NK-92 treated with Interleukin-12 subunit alpha and Interleukin-12 subunit beta, amount 100 ng/mL, for 24 hours (cell line): ENCODE measurements at regions not wholly inside any gene's neighbourhood (a gene's known extent, or its start where the extent isn't known, plus 50 kb on each side); places are given as distances from the start of the nearest gene placed in this dataset.

Source experiments
- DNase-seq: peaks from one replicate; lab custom pipeline; 2025; lab: John Stamatoyannopoulos, UW

DNA sequence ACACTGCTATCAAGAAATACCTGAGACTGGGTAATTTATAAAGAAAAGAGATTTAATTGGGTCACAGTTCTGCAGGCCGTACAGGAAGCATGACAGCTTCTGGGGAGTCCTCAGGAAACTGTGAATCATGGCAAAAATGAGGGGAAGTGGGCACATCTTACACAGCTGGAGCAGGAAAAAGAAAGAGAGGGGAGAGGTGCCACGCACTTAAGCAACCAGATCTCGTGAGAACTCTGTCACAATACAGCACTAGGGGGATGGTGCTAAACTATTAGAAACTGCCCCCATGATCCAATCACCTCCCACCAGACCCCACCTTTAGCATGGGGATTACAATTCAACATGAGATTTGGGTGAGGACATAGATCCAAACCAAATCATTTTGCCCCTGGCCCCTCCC lies 105.5 kb upstream of the CPLX2 start:
- peak; percentile 26 for DNase-seq

DNA sequence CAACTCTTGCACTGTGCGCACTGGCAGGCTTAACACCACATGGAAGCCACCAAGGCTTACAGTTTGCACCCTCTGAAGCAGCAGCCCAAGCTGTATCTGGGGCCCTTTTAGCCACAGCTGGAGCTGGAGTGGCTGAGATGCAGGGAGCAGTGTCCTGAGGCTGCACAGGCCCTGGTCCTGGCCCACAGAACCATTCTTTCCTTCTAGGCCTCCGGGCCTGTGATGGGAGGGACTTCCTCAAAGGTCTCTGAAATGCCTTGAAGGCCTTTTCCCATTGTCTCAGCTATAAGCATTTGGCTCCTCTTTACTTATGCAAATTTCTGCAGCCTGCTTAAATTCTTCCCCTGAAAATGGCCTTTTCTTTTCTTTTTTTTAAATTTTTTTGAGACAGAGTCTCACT lies 104.4 kb upstream of the CPLX2 start:
- no peak for DNase-seq

DNA sequence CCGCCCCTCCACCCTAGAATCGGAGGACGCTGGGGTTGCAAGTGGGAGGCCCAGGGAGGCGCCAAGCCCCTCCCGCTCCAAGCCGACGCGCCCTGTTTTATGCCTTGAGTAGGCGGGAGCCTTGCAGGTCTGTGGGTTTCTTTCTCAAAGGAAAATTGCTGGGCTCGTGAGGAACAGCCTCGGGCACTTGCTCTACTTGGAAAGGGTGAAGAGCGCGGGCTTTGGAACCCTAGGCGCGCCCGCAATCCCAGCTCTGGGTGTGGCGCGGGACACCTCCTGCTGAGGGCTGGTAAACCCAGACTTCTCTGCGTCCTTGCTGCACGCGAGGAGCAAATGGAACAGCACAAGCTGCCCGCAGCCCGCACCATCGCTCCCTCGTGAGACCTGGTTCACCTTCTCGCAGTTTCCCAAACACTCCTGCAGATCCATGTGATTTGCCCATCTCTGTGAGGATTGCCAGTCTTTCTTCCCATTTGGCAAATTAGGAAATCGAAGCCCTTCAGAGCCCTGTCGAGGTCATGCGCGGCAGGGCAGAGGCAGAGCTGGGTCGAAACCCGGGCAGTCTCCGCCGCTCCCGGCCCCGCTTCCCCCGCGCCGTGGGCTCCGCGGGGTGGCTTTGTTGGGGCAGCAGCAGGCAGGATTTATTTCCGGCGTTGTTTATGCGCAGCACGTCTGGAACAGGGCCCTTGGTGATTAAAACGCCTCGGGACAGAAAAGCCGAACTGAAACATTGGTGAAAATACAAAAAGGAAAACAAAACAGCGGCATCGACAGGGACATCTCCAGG lies 98.4 kb upstream of the CPLX2 start:
- DNase-seq: no peak

DNA sequence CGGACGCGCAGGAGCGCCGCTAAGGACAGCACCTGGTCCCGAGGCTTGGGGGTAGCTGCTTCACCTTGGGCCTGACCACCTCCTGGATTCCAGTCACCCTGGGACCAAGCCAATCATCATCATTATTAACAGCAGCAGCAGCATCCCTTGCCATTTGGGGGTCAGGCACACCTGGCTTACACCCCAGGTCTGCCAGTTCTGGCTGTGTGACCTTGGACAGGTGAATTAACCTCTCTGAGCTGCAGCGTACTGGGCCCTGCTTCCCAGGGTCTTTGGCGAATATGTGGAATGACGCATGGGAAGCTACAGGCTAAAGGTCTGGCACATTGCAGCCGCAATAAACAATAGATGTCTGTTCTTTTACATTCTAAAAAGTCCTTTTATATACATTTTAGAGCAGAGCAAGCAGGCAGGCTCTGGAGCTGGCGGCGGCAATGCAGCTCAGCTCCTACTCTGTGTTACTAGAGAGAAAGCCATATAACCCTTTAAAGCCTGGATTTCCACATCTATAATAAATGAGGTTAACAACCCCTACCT lies 97.8 kb upstream of the CPLX2 start:
- DNase-seq: no peak

- no peak for DNase-seq
Measured at GRCh38 chr5:175775416-175775815, 96.0 kb upstream of the CPLX2 start.

DNA sequence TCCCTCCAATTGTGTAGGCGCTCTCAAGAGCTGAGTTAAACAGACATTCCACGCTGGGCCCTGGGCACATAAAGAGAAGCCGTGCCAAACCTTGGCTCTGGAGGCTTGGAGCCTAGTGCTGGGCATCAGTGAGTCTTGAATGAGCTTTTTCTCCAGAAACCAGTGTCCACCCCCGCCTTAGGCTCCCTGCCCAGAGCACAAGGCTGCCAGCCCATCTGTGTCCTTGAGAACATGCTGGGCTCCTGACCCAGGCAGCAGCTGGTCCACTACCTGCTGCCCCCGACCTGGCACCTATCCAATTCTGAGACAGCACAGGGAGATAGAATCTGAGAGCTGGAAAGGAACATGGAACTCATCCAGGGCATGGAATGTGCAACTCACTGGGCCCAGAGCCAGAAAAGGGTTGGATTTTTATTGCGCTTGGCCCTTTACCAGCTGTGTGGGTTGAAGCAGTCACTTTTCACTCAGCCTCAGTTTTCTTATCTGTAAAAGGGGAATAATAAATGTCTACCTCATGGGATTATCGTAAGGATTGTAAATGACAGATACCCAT lies 92.4 kb upstream of the CPLX2 start:
- DNase-seq: no peak

GRCh38 chr5:175783739-175784138 lies 87.6 kb upstream of the CPLX2 start:
- no peak for DNase-seq

DNA sequence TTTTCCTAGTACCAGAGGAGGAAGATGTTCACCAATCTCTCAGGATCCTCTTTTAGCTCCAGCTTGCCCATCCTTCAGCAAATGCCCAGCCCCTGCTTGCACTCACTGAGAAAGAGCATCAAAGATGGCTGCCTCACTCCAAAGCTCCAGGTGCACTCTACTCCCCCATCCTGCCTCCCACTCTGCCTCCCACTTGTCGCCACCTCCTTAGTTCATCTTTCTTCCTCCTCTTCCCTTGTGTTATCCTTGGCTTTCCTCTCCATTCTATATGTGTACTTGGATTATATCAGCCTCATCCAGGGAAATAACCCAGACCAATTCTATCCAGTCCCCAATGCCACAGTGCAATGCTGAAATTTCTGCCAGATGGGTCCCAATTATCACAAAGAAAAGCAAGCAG lies 87.1 kb upstream of the CPLX2 start:
- DNase-seq: no peak

DNA sequence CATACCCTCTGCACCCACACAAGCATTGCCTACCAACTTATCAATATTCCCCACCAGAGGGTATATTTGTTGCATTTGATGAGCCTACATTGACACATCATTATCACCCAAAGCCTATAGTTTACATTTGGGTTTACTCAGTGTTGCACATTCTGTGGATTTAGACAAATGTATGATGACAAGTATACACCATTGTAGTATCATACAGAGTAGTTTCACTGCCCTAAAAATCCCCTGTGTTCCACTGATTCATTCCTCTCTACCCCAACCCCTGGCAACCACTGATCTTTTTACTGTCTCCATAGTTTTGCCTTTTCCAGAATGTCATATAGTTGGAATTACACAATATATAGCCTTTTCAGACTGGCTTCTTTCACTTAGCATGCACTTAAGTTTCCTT lies 85.7 kb upstream of the CPLX2 start:
- DNase-seq: no peak

GRCh38 chr5:175788155-175788787 lies 83.1 kb upstream of the CPLX2 start:
- DNase-seq: no peak

DNA sequence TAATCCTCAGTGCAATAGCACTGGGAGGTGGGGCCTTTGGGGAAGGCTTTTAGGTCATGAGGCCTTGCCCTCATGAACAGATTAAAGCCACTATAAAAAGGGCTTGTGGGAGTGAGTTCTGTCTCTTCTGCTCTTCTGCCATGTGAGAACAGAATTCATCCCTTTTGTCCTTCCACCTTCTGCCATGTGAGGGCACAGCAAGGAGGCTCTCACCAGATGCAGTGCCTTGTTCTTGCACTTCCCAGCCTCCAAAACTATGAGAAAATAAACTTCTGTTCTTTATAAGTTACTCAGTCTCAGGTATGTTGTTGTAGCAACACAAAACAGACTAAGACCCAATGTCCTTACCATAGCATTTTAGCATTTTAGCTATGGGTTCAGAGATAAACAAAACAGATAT lies 81.7 kb upstream of the CPLX2 start:
- no peak for DNase-seq

DNA sequence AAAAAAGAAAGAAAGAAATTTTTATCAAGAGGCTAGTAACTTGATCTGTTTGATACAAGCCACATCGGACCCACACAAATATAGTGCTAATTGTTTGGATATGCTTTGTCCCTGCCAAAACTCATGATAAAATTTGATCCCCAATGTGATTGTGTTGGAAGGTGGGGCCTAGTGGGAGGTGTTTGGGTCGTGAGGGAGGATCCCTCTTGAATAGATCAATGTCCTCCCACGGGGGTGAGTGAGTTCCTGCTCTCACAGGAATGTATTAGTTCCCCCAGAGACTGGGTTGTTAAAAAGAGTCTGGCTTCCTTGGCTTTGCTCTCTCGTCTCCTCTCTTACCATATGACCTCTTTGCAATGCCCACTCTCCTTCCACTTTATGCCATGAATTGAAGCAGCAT lies 80.6 kb upstream of the CPLX2 start:
- DNase-seq: no peak

GRCh38 chr5:175795959-175796358 lies 75.4 kb upstream of the CPLX2 start:
- DNase-seq: no peak

DNA sequence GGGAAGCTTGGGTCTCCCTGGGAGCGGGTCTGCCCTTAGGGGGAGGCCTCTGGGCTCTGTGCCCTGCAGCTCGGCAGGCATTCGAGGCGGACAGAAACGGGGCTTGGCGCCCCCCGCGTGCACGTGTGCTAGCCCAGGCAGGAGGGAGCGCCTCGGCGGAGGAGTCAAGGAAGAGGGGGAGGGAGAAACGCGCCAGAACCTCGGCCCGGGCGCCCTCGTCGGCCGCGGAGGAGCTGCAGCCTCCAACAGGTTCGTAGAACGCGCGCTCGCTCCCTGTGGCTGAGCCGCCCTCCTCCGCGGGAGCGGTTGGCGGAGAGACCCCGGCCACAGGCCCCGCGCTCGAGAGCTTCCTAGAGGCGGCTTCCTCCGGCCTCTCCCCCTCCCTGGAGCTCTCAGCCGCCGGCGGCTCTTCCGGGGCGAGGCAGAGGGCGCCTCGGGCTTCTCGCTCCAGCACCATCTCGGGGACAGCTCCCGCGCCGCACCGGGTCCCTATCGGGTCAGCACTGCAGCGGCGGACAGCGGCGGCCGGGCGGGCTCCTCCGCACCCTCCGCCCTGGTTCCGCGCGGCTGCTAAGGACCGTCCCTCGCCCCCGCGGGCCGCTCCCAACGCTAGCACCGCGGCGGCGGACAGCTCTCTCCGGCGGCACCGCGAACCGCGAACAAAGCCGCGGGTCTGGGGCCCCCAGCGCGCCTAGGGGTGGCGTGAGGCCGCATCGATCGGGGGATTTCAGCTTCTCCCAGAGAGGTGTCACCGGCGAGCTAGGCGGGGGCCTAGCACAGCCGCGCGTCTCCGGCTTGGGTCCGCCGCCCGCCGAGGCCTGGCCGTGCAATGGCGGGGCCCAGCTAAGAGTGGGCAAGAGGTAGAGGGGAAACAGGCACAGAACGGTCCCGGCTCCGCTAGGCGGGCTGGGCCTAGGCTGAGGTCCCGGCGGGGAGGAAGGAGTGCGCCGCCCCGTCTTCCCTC lies 74.6 kb upstream of the CPLX2 start:
- no peak for DNase-seq

DNA sequence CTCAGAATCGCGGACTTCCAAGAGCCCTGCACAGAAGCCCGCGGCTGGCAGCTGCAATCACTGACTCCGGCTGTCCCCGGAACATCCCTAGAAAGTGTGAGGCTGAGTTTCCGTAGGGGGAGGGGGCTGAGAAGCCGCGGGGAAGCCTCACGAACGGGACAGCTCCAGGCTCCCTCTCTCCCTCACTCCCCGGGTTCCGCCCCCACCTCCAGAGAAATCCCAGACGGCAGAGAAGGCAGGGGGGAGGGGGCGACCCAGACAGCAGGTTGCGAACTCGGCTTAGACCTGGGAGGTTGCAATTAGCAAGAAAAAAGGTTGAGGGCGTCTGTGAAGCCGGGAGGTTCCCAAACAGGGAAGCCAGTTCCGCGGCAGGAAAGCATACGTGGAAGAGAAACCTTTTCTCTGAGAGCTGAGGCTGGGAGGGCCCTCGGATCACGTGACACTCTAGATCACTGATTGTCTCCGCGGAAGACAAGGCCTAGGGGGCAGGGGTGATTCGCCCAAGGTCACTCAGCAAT lies 73.8 kb upstream of the CPLX2 start:
- DNase-seq: no peak

DNA sequence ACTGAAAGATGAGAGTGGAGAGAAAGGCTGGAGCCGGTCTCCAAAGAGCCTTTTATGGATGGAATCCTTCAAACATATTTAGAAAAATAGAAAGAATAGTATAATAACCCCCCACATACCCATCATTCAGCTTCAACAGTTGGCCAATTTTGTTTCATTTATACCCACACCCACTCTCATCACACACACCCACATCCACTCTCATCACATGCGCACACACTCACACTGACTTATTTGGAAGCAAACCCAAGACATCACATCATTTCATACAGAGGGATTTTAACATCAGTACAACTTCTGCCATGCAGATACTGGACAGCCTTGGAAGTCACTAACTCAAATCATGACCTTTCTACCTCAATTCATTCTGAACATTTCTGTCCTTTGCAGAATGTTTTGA lies 72.8 kb upstream of the CPLX2 start:
- DNase-seq: no peak

DNA sequence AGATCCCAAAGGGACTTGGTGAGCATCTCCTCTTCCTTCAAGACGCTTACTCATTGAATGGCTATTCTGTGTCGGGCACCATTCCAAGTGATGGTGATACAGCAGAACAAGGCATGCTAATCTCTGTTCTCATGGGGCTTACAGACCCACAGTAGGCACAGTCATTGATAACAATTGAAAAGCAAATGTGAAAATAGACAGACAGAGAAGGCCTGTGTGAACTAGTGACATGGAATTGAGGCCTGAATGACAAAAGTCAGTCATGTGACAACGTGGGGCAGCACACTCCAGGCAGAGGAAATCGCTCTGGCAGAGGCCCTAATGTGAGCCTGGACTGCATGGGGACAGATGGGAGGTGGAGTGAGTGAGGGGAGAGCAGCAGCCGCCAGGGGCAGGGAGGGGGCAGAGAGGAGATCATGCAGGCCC lies 70.7 kb upstream of the CPLX2 start:
- no peak for DNase-seq

DNA sequence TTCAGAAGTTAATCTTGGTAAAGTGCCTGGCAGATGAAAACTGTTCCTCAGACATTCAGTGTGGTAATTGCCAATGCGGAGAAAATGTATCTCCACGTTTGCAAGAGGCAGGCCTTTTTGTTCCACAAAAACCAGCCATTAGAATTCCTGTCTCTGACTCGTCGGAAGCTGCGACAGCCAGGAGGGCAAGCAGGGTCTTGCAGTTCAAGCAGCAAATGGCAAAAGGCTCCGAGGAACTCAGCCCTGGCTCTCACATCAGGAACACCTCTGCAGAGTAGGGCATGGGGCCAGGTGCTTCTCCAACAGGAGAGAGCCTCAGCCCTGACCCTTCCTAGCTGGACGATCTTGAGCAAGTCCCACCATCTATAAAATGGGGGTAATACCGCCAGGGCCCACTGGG lies 69.0 kb upstream of the CPLX2 start:
- DNase-seq: no peak

DNA sequence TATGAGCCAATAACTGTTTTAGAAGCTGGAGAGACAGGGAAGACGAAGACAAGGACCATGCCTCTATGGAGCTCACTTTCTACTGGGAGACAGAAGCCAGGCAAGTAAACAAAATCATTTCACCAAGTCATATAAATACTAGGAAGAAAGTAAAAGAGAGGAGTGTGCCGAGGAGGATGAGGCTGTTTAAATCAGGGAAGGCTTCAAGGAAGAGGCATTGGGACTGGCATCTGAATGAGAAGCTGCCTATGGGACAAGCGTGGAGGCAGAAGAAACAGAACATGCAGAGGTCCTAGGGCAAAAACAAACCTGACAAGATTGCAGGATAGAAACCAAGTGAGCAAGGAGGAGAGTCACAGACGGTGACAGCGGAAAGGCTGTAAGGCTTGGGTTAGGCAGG lies 68.1 kb upstream of the CPLX2 start:
- no peak for DNase-seq

DNA sequence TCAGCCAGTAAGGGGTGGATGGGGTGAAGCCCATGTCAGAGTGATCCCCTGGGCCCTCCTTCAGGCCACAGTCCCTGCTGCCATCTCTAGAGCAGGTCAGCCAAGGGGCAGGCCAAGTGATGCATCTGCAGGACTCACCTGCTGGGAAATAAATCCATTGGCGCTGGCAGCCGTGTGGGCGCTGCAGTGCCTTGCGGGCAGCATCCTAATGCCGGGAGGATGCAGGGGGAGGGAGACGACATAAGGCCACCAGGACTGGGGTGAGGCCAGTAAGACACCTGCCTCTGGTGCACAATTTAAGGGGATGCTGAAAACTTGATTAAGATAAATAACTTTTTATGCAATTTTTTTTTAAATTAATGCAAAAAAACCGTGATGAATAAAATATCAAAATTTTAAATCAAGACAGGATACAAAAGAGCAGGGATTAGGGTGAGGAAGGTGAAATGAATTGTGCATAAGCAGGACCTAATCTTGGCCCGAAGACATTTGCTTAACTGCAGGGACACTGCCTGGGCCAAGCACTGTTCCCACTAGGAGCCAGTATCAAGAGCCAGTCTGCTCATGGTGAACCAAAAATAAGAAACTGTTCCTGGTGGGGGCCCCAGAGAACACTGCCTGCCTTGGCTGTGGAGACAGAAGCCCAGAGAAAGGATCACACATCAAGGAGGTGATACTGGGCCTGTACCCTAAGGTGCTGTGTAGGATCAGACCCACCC lies 67.5 kb upstream of the CPLX2 start:
- DNase-seq: no peak
